ENCODE measurements at regions not wholly inside any gene's neighbourhood (a gene's known extent, or its start where the extent isn't known, plus 50 kb on each side); places are given as distances from the start of the nearest gene placed in this dataset.

DNA sequence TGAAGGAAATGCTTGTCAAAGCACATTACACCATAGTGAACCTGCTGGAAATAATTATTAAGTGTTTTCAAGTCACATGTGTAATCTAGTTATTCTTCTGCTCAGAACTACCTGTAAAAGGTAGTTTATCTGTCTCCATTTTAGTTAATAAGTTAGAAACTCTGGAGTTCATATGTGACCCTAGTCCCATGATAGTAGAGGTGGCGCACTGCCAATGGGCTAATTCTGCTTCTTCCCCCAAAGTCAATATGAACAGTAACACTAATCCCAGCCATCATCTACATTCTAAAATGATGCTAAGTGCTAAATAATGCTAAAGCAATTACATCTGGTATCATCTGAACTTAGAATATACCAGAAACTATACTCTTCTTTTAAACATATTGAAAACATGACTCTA, 361.0 kb upstream of the NECTIN3 start:
- TF ChIP-seq, protein P1, sequence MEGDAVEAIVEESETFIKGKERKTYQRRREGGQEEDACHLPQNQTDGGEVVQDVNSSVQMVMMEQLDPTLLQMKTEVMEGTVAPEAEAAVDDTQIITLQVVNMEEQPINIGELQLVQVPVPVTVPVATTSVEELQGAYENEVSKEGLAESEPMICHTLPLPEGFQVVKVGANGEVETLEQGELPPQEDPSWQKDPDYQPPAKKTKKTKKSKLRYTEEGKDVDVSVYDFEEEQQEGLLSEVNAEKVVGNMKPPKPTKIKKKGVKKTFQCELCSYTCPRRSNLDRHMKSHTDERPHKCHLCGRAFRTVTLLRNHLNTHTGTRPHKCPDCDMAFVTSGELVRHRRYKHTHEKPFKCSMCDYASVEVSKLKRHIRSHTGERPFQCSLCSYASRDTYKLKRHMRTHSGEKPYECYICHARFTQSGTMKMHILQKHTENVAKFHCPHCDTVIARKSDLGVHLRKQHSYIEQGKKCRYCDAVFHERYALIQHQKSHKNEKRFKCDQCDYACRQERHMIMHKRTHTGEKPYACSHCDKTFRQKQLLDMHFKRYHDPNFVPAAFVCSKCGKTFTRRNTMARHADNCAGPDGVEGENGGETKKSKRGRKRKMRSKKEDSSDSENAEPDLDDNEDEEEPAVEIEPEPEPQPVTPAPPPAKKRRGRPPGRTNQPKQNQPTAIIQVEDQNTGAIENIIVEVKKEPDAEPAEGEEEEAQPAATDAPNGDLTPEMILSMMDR (IDR thresholded peaks at IDR 0.05; ENCODE audit: partially characterized antibody, unreplicated experiment), result no peak
- no peaks in the 10 kb centered on the region for H3K4me1 Mint-ChIP-seq (ENCODE audit: low read depth, unreplicated experiment)
- no peak overlapping the region for H3K27ac Mint-ChIP-seq (ENCODE audit: unreplicated experiment)
- no peaks in the 10 kb centered on the region for H3K36me3 Mint-ChIP-seq (ENCODE audit: unreplicated experiment)
- no peaks in the 10 kb centered on the region for H3K9me3 Mint-ChIP-seq (ENCODE audit: unreplicated experiment)
- no peak overlapping the region for H3K4me3 Mint-ChIP-seq (ENCODE audit: unreplicated experiment)
- no peak for DNase-seq
- no peaks in the 10 kb centered on the region for H3K27me3 Mint-ChIP-seq (ENCODE audit: unreplicated experiment)

DNA sequence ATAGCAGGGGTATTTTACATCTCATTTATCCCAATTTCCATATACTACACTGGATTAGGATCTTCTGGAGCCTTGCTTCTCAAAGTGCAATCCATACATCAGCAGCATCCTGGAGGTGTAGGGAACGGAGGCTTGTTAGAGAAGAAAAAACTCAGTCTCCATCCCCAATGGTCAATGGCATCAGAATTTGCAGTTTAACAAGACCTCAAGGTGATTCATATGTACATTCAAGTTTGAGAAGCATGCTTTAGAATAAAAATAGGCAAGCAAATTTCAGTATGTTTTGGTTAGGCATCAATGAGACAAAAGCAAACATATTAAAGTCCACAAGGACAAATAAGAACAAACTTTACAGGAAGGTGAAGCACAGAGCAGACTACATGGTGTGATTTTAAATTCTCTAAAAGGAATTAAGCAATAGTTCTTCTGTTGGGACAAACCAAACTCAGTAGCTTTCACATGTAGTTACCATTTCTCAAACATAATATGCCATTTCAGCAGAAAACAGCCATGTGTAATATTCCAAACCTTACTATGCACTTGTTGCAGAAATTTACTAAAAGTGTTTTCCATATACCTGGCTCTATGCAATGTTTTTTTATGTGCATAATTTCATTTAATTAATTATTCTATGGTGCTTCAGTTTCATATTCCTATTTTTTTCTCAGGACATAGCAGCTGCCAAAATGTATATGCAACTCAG, 360.3 kb upstream of the NECTIN3 start:
- Mint-ChIP-seq H3K36me3 (ENCODE audit: unreplicated experiment) (no peaks in the 10 kb centered on the region), H3K27ac (ENCODE audit: unreplicated experiment) (no peak overlapping the region), H3K4me3 (ENCODE audit: unreplicated experiment) (no peak overlapping the region), H3K9me3 (ENCODE audit: unreplicated experiment) (no peaks in the 10 kb centered on the region), H3K4me1 (ENCODE audit: low read depth, unreplicated experiment) (no peaks in the 10 kb centered on the region), H3K27me3 (ENCODE audit: unreplicated experiment) (no peaks in the 10 kb centered on the region)
- TF ChIP-seq, protein P1 (IDR thresholded peaks at IDR 0.05; ENCODE audit: partially characterized antibody, unreplicated experiment), result no peak
- DNase-seq, result no peak

DNA sequence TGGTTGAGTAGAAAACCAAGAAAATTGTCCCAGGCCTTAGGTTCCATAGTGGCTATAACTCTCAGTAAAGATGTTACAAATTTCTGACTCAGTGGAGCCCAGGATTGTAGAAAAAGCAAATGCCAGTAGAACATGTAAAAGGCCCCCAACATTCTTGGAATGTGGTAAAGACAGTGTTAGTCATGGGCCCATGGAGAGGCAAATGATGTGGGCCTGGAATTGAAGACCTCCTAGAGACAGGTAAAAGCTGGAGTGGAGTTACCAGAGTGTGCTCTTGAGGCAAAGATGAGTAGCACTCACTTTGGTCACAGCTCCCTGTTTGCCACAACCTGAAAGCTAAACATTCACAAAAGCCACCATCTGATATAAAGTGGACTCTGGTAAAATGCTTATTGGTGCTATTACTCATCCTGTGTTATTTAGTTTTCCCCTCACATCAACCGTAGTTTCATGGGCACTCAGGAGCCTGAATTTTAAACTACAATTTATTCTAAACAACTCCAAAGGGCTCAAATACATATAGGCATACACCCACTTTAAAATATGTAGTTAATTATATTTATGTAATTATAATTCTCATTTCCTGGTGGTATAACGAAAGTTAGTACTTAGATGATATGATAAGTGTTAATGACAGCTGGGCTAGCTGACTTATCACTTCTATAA, 359.6 kb upstream of the NECTIN3 start:
- H3K9me3 Mint-ChIP-seq (ENCODE audit: unreplicated experiment), result no peaks in the 10 kb centered on the region
- DNase-seq, result no peak
- H3K4me3 Mint-ChIP-seq (ENCODE audit: unreplicated experiment), result no peak overlapping the region
- no peaks in the 10 kb centered on the region for H3K4me1 Mint-ChIP-seq (ENCODE audit: low read depth, unreplicated experiment)
- TF ChIP-seq, protein P1 (IDR thresholded peaks at IDR 0.05; ENCODE audit: partially characterized antibody, unreplicated experiment), result no peak
- H3K27ac Mint-ChIP-seq (ENCODE audit: unreplicated experiment), result no peak overlapping the region
- H3K27me3 Mint-ChIP-seq (ENCODE audit: unreplicated experiment), result no peaks in the 10 kb centered on the region
- H3K36me3 Mint-ChIP-seq (ENCODE audit: unreplicated experiment), result no peaks in the 10 kb centered on the region

- H3K9me3 Mint-ChIP-seq (ENCODE audit: unreplicated experiment), result peaks cover 3% of the 10 kb centered on the region
These were observed 344.6 kb upstream of the NECTIN3 start for GRCh38 chr3:110727056-110727455.

More at GRCh38 chr3:110727056-110727455, 344.6 kb upstream of the NECTIN3 start:
- TF ChIP-seq, protein P1 (IDR thresholded peaks at IDR 0.05; ENCODE audit: partially characterized antibody, unreplicated experiment), result no peak
- H3K27me3 Mint-ChIP-seq (ENCODE audit: unreplicated experiment), result no peaks in the 10 kb centered on the region
- no peak overlapping the region for H3K4me3 Mint-ChIP-seq (ENCODE audit: unreplicated experiment)
- no peak overlapping the region for H3K27ac Mint-ChIP-seq (ENCODE audit: unreplicated experiment)
- no peaks in the 10 kb centered on the region for H3K4me1 Mint-ChIP-seq (ENCODE audit: low read depth, unreplicated experiment)
- DNase-seq, result no peak
- H3K36me3 Mint-ChIP-seq (ENCODE audit: unreplicated experiment), result no peaks in the 10 kb centered on the region
